DMS153 (cell line): ENCODE measurements at regions not wholly inside any gene's neighbourhood (a gene's known extent, or its start where the extent isn't known, plus 50 kb on each side); places are given as distances from the start of the nearest gene placed in this dataset.

Experiments
- DNase-seq: peaks from one replicate; lab custom pipeline; 2025; lab: John Stamatoyannopoulos, UW

DNA sequence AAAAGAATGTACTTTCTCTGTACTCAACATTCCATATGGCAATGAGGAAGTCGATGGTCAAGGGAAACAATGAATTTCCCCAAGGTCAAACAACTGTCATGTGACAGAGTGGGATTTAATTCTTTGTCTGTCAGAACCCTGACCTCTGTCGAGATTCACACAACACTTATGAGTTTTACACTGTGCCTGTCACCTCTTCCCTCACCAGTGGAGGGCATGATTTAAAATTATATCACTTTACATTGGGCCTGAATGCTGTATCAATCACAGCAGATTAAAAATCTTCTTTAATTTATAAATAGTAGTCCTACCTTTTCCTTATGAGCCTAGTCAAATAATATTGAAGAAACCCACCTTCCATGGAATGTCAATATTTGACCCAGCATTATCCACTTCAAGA is 276.7 kb downstream of the CDH10 start:
- DNase-seq, result no peak

DNA sequence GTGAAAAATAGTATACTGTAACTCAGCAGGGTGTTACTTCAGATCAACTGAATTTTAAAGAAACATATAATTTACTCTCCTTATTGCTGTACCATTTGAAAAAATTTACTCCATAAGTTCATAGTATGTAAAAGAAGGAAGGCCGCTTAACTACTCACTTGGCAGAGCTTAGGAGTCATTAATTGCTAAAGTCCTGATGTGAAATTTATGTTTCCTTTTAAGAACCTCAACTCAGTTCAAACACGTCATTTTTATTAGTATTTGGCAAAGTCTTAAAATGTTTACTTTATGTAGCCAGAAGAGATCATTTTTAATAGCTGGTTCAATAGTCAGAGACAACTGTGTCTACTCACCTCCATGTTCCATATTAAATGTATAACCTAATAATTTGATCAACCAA is 268.6 kb downstream of the CDH10 start:
- no peak for DNase-seq

DNA sequence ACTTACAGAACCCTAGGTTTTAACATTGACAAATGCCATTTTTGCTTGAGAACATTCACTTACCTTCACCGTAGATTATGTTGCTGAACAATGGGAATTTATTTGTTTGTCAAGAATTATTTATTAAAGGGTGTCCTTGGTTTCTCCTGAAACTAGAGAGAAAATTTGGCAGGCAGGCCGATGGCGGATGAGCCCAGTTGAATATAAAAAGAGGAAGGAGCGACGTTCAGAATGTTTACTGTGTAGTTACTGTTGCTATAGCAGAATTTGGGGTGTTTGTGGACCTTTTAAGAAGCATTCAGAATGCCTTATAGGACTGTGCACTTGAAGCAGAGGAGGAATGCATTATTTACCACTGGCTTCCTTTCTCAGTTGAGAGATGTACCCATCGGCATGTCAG is 268.2 kb downstream of the CDH10 start:
- DNase-seq, result no peak

DNA sequence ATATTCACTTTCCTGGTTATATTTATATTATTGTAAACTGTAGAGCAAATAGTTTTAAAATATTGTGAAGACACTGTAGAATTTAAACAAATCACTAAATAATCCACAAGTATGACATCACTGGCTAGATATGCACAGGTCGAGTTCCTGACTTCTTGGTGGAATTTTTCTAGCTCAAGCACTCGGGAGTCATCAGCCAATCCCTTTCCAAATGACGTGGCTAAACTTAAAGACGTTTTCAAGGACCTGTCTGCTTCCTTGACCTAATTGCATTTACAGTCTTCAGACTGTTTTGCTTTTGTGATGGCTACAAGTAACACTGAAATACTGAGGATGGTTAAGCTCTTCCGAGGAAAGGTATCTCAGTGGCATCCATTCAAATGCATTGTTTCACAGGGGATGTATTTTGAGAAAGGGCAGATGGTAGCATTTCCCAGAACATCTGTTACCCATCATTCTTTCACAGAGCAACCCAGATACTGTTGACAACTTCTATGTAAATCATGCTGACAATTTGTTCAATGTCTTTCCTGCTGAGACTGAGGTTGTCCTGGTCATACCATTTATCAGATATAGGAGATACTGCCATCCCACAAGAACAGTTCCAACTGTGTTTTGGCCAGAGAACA is 262.8 kb downstream of the CDH10 start:
- DNase-seq, result no peak

DNA sequence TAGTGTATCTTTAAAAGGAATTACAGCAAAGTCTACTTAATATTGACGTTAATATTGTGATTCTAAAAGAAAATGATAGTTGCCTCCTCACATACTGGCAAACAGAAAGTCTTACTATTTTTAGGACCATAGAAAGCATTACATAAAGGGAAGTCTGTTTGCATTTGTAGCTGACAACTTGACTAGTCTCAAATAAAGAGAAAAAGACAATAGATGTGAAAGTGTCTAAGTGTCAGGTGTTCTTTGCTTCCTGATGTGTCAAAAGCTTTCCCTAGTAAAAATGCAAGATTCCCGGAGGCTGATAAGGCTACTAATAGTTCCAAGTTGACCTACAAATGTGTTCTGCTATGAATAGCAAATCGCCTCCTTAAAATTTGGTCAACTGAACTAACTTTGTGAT is 259.7 kb downstream of the CDH10 start:
- DNase-seq, result no peak

DNA sequence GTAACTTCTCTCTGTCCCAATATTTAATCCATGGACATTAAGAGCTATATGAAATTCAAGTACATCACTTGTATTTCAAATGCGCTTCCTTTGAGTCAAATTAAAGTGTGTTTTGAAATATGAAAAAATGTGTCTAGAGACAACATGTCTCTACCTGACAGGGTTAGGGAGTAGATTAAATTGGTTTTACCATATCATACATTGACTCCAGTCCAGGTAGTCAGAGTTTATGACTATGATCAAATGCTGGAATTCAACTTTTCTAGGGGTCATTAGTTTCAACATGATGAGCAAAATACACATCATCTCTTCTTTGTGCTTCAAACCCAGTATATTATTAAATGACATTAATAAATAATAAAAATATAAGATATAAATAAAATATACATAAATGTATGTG is 259.2 kb downstream of the CDH10 start:
- DNase-seq, result no peak

DNA sequence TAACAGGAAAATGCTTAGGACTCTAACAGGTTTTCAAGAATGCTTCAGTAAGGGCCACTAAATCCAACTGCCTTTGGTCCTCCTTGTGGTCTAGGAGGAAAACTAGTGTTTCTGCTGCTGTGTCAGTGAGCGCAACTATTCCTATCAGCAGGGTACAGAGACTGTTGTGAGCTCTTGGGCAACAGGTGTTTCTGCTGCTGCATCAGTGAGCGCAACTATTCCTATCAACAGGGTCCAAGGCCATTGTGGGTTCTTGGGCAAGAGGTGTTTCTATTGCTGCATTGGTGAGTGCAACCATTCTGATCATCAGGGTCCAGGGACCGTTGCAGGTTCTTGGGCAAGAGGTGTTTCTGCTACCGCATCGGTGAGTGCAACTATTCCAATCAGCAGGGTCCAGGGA is 256.3 kb downstream of the CDH10 start:
- no peak for DNase-seq

DNA sequence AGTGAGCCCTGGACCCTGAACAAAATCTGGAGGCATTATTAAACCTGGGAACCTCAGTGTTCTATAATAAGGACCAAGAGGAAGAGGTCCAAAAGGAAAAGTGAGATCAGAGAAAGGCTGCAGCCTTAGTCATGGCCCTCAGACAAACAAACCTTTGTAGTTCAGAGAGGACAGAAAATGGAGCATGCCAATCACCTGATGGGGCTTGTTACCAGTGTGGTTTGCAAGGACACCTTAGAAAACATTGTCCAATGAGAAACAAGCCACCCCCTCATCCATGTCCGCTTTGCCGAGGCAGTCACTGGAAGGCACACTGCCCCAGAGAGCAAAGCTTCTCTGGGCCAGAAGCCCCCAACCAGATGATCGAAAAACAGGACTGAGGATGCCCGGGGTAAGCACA is 254.8 kb downstream of the CDH10 start:
- no peak for DNase-seq

DNA sequence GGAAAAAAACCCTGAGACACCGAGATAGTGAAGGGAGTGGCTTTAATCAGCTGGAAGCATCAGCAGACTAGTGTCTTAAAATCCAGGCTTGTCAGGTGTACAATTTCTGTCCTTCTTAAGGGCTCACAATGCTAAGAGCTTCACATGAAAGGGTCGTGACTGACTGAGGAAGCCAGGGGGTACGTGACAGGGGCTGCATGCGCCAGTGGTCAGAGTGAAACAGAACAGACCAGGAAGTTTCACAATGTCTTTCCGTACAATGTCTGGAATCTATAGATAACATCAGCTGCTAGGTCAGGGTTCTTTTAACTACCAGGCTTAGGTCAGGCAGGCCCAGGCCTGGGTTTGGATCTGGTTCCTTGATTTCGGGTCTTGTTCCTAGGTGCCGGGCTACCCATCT is 253.0 kb downstream of the CDH10 start:
- no peak for DNase-seq

DNA sequence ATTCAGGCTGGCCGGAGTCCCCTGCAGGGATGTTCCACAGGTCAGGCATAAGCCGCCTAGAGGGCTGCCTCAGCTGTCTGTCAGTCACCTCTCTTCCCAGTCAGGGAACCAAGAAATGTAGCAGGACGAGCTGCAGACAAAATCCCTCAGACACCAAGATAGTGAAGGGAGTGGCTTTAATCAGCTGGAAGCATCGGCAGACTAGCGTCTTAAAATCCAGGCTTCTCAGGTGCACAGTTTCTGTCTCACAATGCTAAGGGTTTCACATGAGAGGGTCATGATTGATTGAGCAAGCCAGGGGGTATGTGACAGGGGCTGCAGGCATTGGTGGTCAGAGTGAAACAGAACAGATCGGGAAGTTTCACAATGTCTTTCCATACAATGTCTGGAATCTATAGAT is 247.2 kb downstream of the CDH10 start:
- no peak for DNase-seq

DNA sequence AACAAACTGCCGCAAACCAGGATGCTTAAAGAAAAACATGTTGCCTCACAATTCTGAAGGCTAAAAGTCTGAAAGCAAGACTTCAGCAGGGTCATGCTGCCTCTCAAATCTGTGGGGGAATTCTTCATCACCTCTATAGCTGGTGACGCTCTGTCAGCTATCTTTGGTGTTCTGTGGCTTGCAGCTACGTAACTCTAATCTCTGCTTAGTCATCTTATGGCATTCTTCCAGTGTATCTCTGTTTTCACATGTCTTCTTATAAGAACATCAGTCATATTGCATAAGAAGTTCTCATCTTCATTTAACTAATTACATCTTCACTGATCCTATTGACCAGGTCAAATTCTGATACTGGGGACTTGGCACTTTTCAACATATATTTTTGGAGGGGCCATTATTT is 243.0 kb downstream of the CDH10 start:
- no peak for DNase-seq

DNA sequence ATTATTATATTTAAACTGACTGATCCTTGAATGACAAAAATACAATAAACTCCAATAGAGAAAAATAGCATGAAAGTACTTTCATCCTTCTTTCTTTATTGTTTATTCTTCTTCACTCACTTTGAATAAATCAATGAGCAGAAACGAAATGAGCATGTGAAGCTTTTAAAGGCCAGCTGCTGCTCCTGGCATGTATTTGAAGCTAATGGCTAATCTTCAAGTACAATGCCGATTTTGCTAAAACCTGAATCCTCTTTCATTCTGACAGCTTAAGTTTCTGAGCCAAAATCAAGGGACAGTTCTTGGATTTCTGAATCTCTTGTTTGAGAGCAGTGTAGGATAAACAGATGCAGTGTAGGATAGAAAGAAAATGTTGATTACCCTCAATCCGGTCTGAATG is 237.3 kb downstream of the CDH10 start:
- no peak for DNase-seq

DNA sequence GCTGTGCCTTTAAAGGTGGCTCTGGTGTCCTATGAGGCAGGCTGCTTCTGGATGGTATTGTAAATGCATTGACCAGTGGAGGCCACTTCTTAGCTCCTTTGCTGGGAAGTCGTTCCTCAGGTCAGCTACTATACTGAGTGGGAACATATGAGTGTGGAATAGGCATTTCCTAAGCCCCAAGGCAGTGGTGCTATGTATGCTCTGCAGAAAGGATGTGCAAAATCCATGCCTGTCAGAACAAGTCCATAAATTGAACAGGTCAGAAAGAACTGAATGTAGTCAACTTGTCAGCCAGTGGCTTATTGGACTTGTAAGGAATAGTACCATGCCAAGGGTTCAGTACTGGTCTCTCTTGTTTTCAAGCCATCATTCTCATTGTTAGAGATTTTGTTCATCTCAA is 216.4 kb downstream of the CDH10 start:
- DNase-seq, result no peak

DNA sequence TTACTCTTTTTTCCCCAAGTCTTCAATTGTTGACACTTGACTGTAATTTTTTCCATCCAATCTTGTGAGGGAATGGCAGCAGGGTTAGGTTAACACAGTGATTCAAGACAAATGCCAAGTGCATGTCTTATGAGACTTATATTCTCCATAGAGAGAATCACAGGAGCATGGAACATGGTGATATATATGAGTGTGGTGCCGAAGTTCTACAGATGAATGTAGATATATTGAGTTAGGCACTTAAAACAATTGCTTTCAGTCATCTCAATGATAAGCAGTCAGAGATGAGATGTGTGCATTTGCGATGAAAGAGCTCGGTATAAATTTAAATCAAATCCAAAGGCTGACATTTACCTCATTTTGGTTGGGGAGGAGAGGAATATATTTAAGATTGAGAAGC is 211.2 kb downstream of the CDH10 start:
- no peak for DNase-seq
